Liver (tissue), 3 donors: ENCODE measurements at regions not wholly inside any gene's neighbourhood (a gene's known extent, or its start where the extent isn't known, plus 50 kb on each side); places are given as distances from the start of the nearest gene placed in this dataset.

Experiments
- CTCF ChIP-seq: fragments of 150-350 bp; IDR thresholded peaks from 2 replicates; pipeline ENCODE4 v1.5.1; 2017; ENCODE audit warnings: improper control_type of control experiment, low read depth, low read length; ENCODE audit not compliant: missing input control
- EGR1 ChIP-seq, 2 donors: IDR thresholded peaks; 2 replicates each; pipeline ENCODE4 v1.6.1; 2016 to 2018; ENCODE audit warnings: antibody characterized with exemption in 2 of 2, low read depth in 2 of 2
- GABPA ChIP-seq, 2 donors: IDR thresholded peaks in 1 of 2; conservative IDR thresholded peaks in 1 of 2; 2 replicates each; pipeline ENCODE4 v1.6.1; 2016; ENCODE audit warnings: antibody characterized with exemption in 2 of 2, mild to moderate bottlenecking in 1 of 2, moderate library complexity in 1 of 2
- HNF4G ChIP-seq: IDR thresholded peaks from 2 replicates; pipeline ENCODE4 v1.6.1; 2016; ENCODE audit warnings: antibody characterized with exemption
- JUND ChIP-seq, 2 donors: IDR thresholded peaks; 2 replicates each; pipeline ENCODE4 v1.6.1; 2016; ENCODE audit warnings: antibody characterized with exemption in 2 of 2
- RAD21 ChIP-seq, 2 donors: IDR thresholded peaks; 2 replicates each; pipeline ENCODE4 v1.6.1; 2016; ENCODE audit warnings: antibody characterized with exemption in 2 of 2, mild to moderate bottlenecking in 2 of 2
- REST ChIP-seq: IDR thresholded peaks from 2 replicates; pipeline ENCODE4 v1.6.1; 2016; ENCODE audit warnings: antibody characterized with exemption, mild to moderate bottlenecking
- SP1 ChIP-seq: IDR thresholded peaks from 2 replicates; pipeline ENCODE4 v1.6.1; 2018; ENCODE audit warnings: antibody characterized with exemption, mild to moderate bottlenecking
- TAF1 ChIP-seq: conservative IDR thresholded peaks from 2 replicates; pipeline ENCODE4 v1.6.1; 2016; ENCODE audit warnings: antibody characterized with exemption, mild to moderate bottlenecking
- YY1 ChIP-seq: IDR thresholded peaks from 2 replicates; pipeline ENCODE4 v1.6.1; 2016; ENCODE audit warnings: antibody characterized with exemption, mild to moderate bottlenecking
- TF ChIP-seq, protein P1 (sequence below): IDR thresholded peaks from 2 replicates; pipeline ENCODE4 v1.6.1; 2016; ENCODE audit warnings: antibody characterized with exemption
- TF ChIP-seq, protein P2 (sequence below): IDR thresholded peaks from 2 replicates; pipeline ENCODE4 v1.6.1; 2016; ENCODE audit warnings: antibody characterized with exemption
- donor health status: healthy.
- donor health status: healthy.

- no peak for TF ChIP-seq EGR1 (IDR thresholded peaks at IDR 0.05; ENCODE audit: low read depth in 2 of 2)
- TF ChIP-seq JUND (IDR thresholded peaks at IDR 0.05), result no peak
- TF ChIP-seq, protein P1, sequence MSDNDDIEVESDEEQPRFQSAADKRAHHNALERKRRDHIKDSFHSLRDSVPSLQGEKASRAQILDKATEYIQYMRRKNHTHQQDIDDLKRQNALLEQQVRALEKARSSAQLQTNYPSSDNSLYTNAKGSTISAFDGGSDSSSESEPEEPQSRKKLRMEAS, result no peak
- TF ChIP-seq HNF4G, result no peak
- no peak for TF ChIP-seq CTCF
- no peak for TF ChIP-seq YY1
- no peak for TF ChIP-seq SP1
- TF ChIP-seq REST, result no peak
- no peak for TF ChIP-seq GABPA (IDR thresholded peaks at IDR 0.05 in 1 of 2, conservative IDR thresholded peaks at IDR 0.05 in 1 of 2)
- no peak for TF ChIP-seq TAF1
- no peak for TF ChIP-seq RAD21 (IDR thresholded peaks at IDR 0.05)
- TF ChIP-seq, protein P2, sequence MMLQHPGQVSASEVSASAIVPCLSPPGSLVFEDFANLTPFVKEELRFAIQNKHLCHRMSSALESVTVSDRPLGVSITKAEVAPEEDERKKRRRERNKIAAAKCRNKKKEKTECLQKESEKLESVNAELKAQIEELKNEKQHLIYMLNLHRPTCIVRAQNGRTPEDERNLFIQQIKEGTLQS, result no peak
These were observed 108.5 kb upstream of the RALGAPA2 start for GRCh38 chr20:20820785-20821483.
